ENCODE measurements at regions not wholly inside any gene's neighbourhood (a gene's known extent, or its start where the extent isn't known, plus 50 kb on each side); places are given as distances from the start of the nearest gene placed in this dataset.

GRCh38 chr4:184885602-184886001, 59.8 kb upstream of the ACSL1 start:
- no peak for DNase-seq
- ATAC-seq (ENCODE audit: insufficient read depth, low FRiP score): no peak
- H3K9ac ChIP-seq (ENCODE audit: insufficient read depth in 1 of 2, low read length in 2 of 2): no peak overlapping the region
- no peak overlapping the region for H3K27ac ChIP-seq (ENCODE audit: low read depth in 1 of 2, low read length in 1 of 2)
- 82 to 85% methylated on average over 4 of the region's 4 CpGs for whole genome bisulfite sequencing, 2 donors
- H3K4me1 ChIP-seq (ENCODE audit: control insufficient read depth in 5 of 5, insufficient read depth in 5 of 5, low read length in 5 of 5): peaks cover 0 to 3% (median 0%) of the 10 kb centered on the region in 5 donors
- no peaks in the 10 kb centered on the region for H3K36me3 ChIP-seq (ENCODE audit: control insufficient read depth in 4 of 4, insufficient read depth in 4 of 4, low read length in 4 of 4)
- TF ChIP-seq CTCF (IDR thresholded peaks at IDR 0.05; ENCODE audit: control extremely low read depth, extremely low read depth): no peak
- no peaks in the 10 kb centered on the region for H3K27me3 ChIP-seq (ENCODE audit: control insufficient read depth in 3 of 3, insufficient read depth in 3 of 3, low read length in 2 of 3)
- no peak overlapping the region for H3K4me3 ChIP-seq
- no peaks in the 10 kb centered on the region for H3K9me3 ChIP-seq (ENCODE audit: control insufficient read depth in 4 of 4, insufficient read depth in 3 of 4, low read length in 3 of 4)

GRCh38 chr4:184887333-184887732, 61.6 kb upstream of the ACSL1 start:
- Histone ChIP-seq H3K27ac (ENCODE audit: low read depth in 1 of 2, low read length in 1 of 2) (no peak overlapping the region), H3K9me3 (ENCODE audit: control insufficient read depth in 4 of 4, insufficient read depth in 3 of 4, low read length in 3 of 4) (no peaks in the 10 kb centered on the region), H3K4me3 (no peak overlapping the region), H3K27me3 (ENCODE audit: control insufficient read depth in 3 of 3, insufficient read depth in 3 of 3, low read length in 2 of 3) (no peaks in the 10 kb centered on the region), H3K4me1 (ENCODE audit: control insufficient read depth in 5 of 5, insufficient read depth in 5 of 5, low read length in 5 of 5) (peaks cover 0 to 3% (median 0%) of the 10 kb centered on the region in 5 donors), H3K36me3 (ENCODE audit: control insufficient read depth in 4 of 4, insufficient read depth in 4 of 4, low read length in 4 of 4) (no peaks in the 10 kb centered on the region), H3K9ac (ENCODE audit: insufficient read depth in 1 of 2, low read length in 2 of 2) (no peak overlapping the region)
- ATAC-seq (ENCODE audit: insufficient read depth, low FRiP score): no peak
- 85 to 86% methylated on average over 3 of the region's 3 CpGs for WGBS, 2 donors
- no peak for DNase-seq
- no peak for TF ChIP-seq CTCF (IDR thresholded peaks at IDR 0.05; ENCODE audit: control extremely low read depth, extremely low read depth)

- no peak overlapping the region for H3K9ac ChIP-seq (ENCODE audit: insufficient read depth in 1 of 2, low read length in 2 of 2)
- DNase-seq: no peak
- no peak overlapping the region for H3K27ac ChIP-seq (ENCODE audit: low read depth in 1 of 2, low read length in 1 of 2)
- no peaks in the 10 kb centered on the region for H3K36me3 ChIP-seq (ENCODE audit: control insufficient read depth in 4 of 4, insufficient read depth in 4 of 4, low read length in 4 of 4)
- WGBS, 2 donors: 62 to 64% methylated on average over 6 of the region's 6 CpGs
- no peak overlapping the region for H3K4me3 ChIP-seq
- H3K9me3 ChIP-seq (ENCODE audit: control insufficient read depth in 4 of 4, insufficient read depth in 3 of 4, low read length in 3 of 4): no peaks in the 10 kb centered on the region
- ATAC-seq (ENCODE audit: insufficient read depth, low FRiP score): no peak
- no peaks in the 10 kb centered on the region for H3K27me3 ChIP-seq (ENCODE audit: control insufficient read depth in 3 of 3, insufficient read depth in 3 of 3, low read length in 2 of 3)
- TF ChIP-seq CTCF (IDR thresholded peaks at IDR 0.05; ENCODE audit: control extremely low read depth, extremely low read depth): no peak
- peaks cover 0 to 3% (median 0%) of the 10 kb centered on the region in 5 donors for H3K4me1 ChIP-seq (ENCODE audit: control insufficient read depth in 5 of 5, insufficient read depth in 5 of 5, low read length in 5 of 5)
Observed at GRCh38 chr4:184887947-184888346, 62.2 kb upstream of the ACSL1 start.

- no peak overlapping the region for H3K9ac ChIP-seq (ENCODE audit: insufficient read depth in 1 of 2, low read length in 2 of 2)
- TF ChIP-seq CTCF (IDR thresholded peaks at IDR 0.05; ENCODE audit: control extremely low read depth, extremely low read depth): no peak
- no peaks in the 10 kb centered on the region for H3K27me3 ChIP-seq (ENCODE audit: control insufficient read depth in 3 of 3, insufficient read depth in 3 of 3, low read length in 2 of 3)
- H3K9me3 ChIP-seq (ENCODE audit: control insufficient read depth in 4 of 4, insufficient read depth in 3 of 4, low read length in 3 of 4): peaks cover 0 to 3% (median 0%) of the 10 kb centered on the region in 4 donors
- peaks cover 0 to 3% (median 0%) of the 10 kb centered on the region in 5 donors for H3K4me1 ChIP-seq (ENCODE audit: control insufficient read depth in 5 of 5, insufficient read depth in 5 of 5, low read length in 5 of 5)
- no peaks in the 10 kb centered on the region for H3K36me3 ChIP-seq (ENCODE audit: control insufficient read depth in 4 of 4, insufficient read depth in 4 of 4, low read length in 4 of 4)
- no peak overlapping the region for H3K27ac ChIP-seq (ENCODE audit: low read depth in 1 of 2, low read length in 1 of 2)
- WGBS, 2 donors: 49 to 54% methylated on average over 13 of the region's 13 CpGs
- ATAC-seq (ENCODE audit: insufficient read depth, low FRiP score) (no peak), DNase-seq (no peak)
- H3K4me3 ChIP-seq: no peak overlapping the region
Observed at GRCh38 chr4:184889666-184890335, 64.0 kb upstream of the ACSL1 start.
